Astrocyte (in vitro differentiated cells and primary cell): ENCODE measurements at regions not wholly inside any gene's neighbourhood (a gene's known extent, or its start where the extent isn't known, plus 50 kb on each side); places are given as distances from the start of the nearest gene placed in this dataset.

Source experiments
- DNase-seq: peaks from one replicate; pipeline ENCODE4 v3.0.0-alpha.2; 2010; ENCODE audit warnings: low read depth
- FAIRE-seq: peaks from 2 replicates; lab custom pipeline; 2011; peaks lifted over from hg19 to GRCh38; lab: Jason Lieb, UNC
- H2AFZ ChIP-seq: 2 replicates; pipeline ENCODE4 v1.6.0; 2012; ENCODE audit warnings: low read depth, low read length, inconsistent platforms
- H3K27ac ChIP-seq: 2 replicates; pipeline ENCODE4 v1.5.1; 2011; ENCODE audit warnings: low read depth, low read length, inconsistent platforms
- H3K27me3 ChIP-seq: 2 replicates; pipeline ENCODE4 v1.6.0; 2011; ENCODE audit warnings: low read length, inconsistent platforms; ENCODE audit not compliant: insufficient read depth
- H3K36me3 ChIP-seq: 2 replicates; pipeline ENCODE4 v1.5.1; 2011; ENCODE audit warnings: low read length, inconsistent platforms; ENCODE audit not compliant: insufficient read depth
- H3K4me1 ChIP-seq: 2 replicates; pipeline ENCODE4 v1.5.1; 2011; ENCODE audit warnings: low read length, inconsistent platforms; ENCODE audit not compliant: insufficient read depth
- H3K4me2 ChIP-seq: 2 replicates; pipeline ENCODE4 v1.6.0; 2012; ENCODE audit warnings: low read length, inconsistent platforms
- H3K4me3 ChIP-seq: 2 replicates; pipeline ENCODE4 v1.5.1; 2011; ENCODE audit warnings: low read depth, mild to moderate bottlenecking, low read length, inconsistent platforms; ENCODE audit not compliant: insufficient read depth
- H3K79me2 ChIP-seq: 2 replicates; pipeline ENCODE4 v1.6.0; 2012; ENCODE audit warnings: mild to moderate bottlenecking, low read length, inconsistent platforms; ENCODE audit not compliant: insufficient read depth
- H3K9ac ChIP-seq: 2 replicates; pipeline ENCODE4 v1.6.0; 2012; ENCODE audit warnings: mild to moderate bottlenecking, low read length, inconsistent platforms
- H3K9me3 ChIP-seq: 2 replicates; pipeline ENCODE4 v1.5.1; 2012; ENCODE audit warnings: low read depth, mild to moderate bottlenecking, low read length, inconsistent platforms; ENCODE audit not compliant: insufficient read depth
- H4K20me1 ChIP-seq: 2 replicates; pipeline ENCODE4 v1.6.0; 2012; ENCODE audit warnings: low read length, inconsistent platforms; ENCODE audit not compliant: insufficient read depth
- H3K27ac Mint-ChIP-seq: one replicate; pipeline ENCODE4 v1.8.0; 2021; ENCODE audit warnings: mild to moderate bottlenecking, mixed read lengths; ENCODE audit not compliant: unreplicated experiment
- H3K27me3 Mint-ChIP-seq: one replicate; pipeline ENCODE4 v1.8.0; 2021; ENCODE audit warnings: low read depth, mixed read lengths; ENCODE audit not compliant: unreplicated experiment
- H3K36me3 Mint-ChIP-seq: one replicate; pipeline ENCODE4 v1.8.0; 2021; ENCODE audit warnings: low read depth, mixed read lengths; ENCODE audit not compliant: unreplicated experiment
- H3K4me1 Mint-ChIP-seq: one replicate; pipeline ENCODE4 v1.8.0; 2021; ENCODE audit warnings: low read depth, mixed read lengths; ENCODE audit not compliant: unreplicated experiment
- H3K4me3 Mint-ChIP-seq: one replicate; pipeline ENCODE4 v1.8.0; 2021; ENCODE audit warnings: mild to moderate bottlenecking, moderate library complexity, mixed read lengths; ENCODE audit not compliant: unreplicated experiment
- H3K9me3 Mint-ChIP-seq: one replicate; pipeline ENCODE4 v1.8.0; 2021; ENCODE audit warnings: mild to moderate bottlenecking, mixed read lengths; ENCODE audit not compliant: unreplicated experiment
- CTCF ChIP-seq: IDR thresholded peaks from 2 replicates; pipeline ENCODE4 v1.5.1; 2011; ENCODE audit warnings: low read depth, mild to moderate bottlenecking, inconsistent platforms, low read length, moderate library complexity; ENCODE audit not compliant: insufficient read depth
- EZH2 ChIP-seq: IDR thresholded peaks from 2 replicates; pipeline ENCODE4 v1.6.1; 2012; ENCODE audit warnings: mild to moderate bottlenecking, low read length, inconsistent platforms; ENCODE audit not compliant: insufficient read depth

- no peak overlapping the region for H3K4me3 ChIP-seq
- Mint-ChIP-seq H3K27ac (peak overlapping the region; percentile 70), H3K4me3 (no peak overlapping the region), H3K9me3 (no peaks in the 10 kb centered on the region), H3K4me1 (peaks cover 33% of the 10 kb centered on the region), H3K27me3 (no peaks in the 10 kb centered on the region), H3K36me3 (no peaks in the 10 kb centered on the region)
- H3K27ac ChIP-seq: peak overlapping the region; percentile 58
- no peaks in the 10 kb centered on the region for H3K9me3 ChIP-seq
- no peaks in the 10 kb centered on the region for H3K36me3 ChIP-seq
- DNase-seq (peak; percentile 30), FAIRE-seq (peak; percentile 77)
- H4K20me1 ChIP-seq: no peaks in the 10 kb centered on the region
- H3K27me3 ChIP-seq: no peaks in the 10 kb centered on the region
- H3K4me2 ChIP-seq: peak overlapping the region; percentile 55
- TF ChIP-seq CTCF: no peak
- TF ChIP-seq EZH2: no peak
- H3K4me1 ChIP-seq: peaks cover 36% of the 10 kb centered on the region
- H2AFZ ChIP-seq: no peak overlapping the region
- H3K79me2 ChIP-seq: no peaks in the 10 kb centered on the region
- peak overlapping the region; percentile 13 for H3K9ac ChIP-seq
These were observed 242.9 kb downstream of the CSNK1G3 start for GRCh38 chr5:123754908-123755307.

GRCh38 chr5:123753937-123754891, 242.2 kb downstream of the CSNK1G3 start:
- H3K4me1 ChIP-seq: peaks cover 36% of the 10 kb centered on the region
- Mint-ChIP-seq H3K4me3 (no peak overlapping the region), H3K27me3 (no peaks in the 10 kb centered on the region), H3K27ac (peak overlapping the region; percentile 70), H3K9me3 (no peaks in the 10 kb centered on the region), H3K36me3 (no peaks in the 10 kb centered on the region), H3K4me1 (peaks cover 33% of the 10 kb centered on the region)
- no peaks in the 10 kb centered on the region for H4K20me1 ChIP-seq
- H3K27me3 ChIP-seq: no peaks in the 10 kb centered on the region
- peak overlapping the region; percentile 55 for H3K4me2 ChIP-seq
- H3K27ac ChIP-seq: peak overlapping the region; percentile 58
- H3K36me3 ChIP-seq: no peaks in the 10 kb centered on the region
- H3K4me3 ChIP-seq: no peak overlapping the region
- peak; percentile 49 for DNase-seq
- no peaks in the 10 kb centered on the region for H3K79me2 ChIP-seq
- TF ChIP-seq EZH2: no peak
- TF ChIP-seq CTCF: no peak
- H2AFZ ChIP-seq: peak overlapping the region; percentile 27
- no peaks in the 10 kb centered on the region for H3K9me3 ChIP-seq
- peak overlapping the region; percentile 34 for H3K9ac ChIP-seq
- FAIRE-seq: peak; percentile 49
